HUDEP-2 (cell line): ENCODE measurements at regions not wholly inside any gene's neighbourhood (a gene's known extent, or its start where the extent isn't known, plus 50 kb on each side); places are given as distances from the start of the nearest gene placed in this dataset.
A peak's percentile ranks its signal among the peaks of the same experiment; 100 is the strongest.
"Not testable (repeated sequence)": the region's sequence is repeated elsewhere in the genome, so short reads cannot be mapped to it uniquely, and the experiment has no call there.

Experiments
- DNase-seq, 76 experiments: peaks; one replicate each; lab custom pipeline; 2025; ENCODE audit not compliant: unreplicated experiment in 76 of 76; lab: John Stamatoyannopoulos, UW

DNA sequence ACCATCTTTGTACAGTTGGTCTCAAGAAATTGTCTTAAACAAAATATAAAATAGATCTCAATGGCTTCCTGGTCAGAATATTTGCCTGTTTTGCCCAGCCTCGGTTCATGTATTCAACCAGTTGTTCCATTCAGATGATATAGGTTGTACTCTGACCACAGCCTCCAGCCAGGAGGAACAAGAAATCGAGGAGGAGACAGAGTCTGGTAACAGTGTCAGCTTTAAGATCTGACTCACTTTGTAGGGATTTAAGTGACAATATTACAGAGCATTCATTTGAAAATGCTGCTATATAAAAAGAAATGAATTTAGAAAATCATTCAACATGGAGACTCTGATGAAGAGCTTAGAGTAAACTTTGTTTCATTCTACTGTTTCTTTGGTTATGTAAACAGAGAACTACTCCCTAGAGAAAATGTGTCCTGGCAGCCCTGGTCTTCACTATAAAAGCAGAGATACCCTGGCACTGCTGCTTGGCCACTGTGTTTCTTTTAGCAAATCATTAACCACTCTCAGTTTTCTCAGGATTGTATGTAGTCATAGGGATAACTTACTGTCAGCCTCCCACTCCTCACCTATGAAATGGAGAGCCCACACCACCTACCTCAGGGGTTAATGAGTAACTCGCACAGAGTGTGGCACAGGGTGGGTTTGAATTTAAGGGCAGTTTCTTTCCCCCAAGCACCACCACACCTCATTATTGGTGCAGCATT, 53.5 kb downstream of the PAGE2 start:
- no peak for DNase-seq

DNA sequence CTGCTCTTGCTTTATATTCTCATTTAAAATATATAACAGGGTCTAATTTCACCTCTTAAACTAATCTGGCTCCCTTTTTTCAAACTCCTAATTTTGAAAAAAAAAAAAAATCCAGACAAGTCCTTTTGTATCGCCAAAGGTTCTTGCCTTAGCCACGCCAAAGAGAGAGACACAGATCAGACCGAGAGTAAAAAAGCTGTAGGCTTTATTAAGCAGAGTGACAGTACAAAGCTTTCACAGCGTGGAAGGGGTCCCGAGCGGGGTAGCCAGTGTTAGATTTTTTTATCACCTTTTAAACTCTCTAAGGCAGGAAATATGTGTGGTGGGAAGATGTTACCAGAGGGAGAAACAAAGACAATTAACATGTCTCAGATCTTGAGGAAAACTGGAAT, 54.1 kb downstream of the PAGE2 start:
- no peak for DNase-seq

DNA sequence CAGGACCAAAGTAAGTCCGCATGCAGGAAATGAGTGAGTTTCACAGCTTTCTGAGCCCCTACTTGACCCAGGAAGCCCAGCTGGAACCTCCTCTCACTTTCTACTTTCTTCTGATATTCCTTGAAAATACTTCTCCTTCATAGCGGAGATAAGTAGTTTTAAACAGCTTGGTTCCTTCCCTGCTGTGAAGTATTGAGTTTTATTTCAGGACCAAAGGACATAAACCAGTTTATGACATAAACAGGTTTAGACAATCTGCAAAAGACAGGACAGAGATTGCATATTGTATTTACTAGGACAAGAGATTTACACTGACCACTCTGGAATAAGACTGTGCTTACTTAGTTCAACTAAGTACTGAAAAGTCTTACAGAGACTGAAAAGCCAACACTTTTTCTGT, 54.8 kb downstream of the PAGE2 start:
- no peak for DNase-seq

DNA sequence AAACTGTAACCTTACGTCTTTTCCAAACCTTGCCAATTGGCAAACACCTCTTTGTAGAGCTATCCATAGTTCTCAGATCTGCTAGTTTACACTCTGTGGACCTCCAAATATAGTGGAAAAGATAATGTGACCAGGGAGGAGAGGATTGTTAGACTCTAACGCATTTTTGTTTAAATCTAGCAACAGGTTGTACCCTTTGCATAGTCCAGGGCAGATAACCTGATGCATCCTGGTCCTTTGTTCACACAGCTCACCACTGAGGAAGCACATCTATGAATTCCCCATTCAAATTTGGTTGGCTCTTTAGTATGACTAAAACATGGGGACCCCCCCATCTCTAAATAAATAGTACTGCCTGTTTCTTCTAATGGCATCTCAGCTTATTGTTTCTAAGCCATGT, 55.9 kb downstream of the PAGE2 start:
- DNase-seq: no peak

DNA sequence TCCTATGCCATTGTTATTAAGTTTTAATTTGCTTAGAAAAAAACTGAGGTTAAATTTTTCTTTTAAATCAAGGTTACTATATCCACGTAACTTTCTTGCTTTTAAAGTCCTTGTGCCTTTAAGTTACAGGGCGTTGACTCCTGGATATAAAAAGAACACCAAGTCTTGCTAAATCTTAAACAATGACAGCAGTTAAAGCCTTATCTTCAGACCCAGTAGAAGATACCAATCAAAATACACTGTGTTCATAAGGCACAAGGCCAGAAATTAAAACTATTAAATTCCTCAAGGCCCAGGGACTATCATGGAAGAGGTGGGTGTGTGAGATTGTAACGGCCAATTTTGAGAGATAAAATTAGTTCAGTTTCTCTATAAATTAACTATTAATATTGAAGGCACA, 60.4 kb downstream of the PAGE2 start:
- DNase-seq: peak in 20 of 76 experiments; percentile 2 to 59 (median 26)

DNA sequence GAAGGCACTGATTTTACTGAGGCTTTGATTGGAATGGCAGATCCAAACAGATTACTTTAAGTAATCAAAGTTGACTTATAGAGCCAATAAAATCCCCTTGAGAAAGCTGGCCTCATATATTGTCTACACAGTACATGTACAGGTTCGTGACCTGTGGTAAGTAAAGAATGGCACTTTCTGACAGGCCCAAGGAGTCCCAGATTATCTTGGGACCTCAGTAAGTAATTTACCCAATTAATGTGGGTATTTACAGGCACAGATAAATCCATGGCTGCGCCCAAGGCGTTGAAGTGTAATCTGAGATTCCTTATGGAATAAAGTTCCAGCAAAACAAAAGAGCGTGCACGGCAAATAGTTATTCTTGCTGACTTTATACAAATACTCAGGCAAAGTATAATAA, 62.4 kb downstream of the PAGE2 start:
- DNase-seq: no peak

DNA sequence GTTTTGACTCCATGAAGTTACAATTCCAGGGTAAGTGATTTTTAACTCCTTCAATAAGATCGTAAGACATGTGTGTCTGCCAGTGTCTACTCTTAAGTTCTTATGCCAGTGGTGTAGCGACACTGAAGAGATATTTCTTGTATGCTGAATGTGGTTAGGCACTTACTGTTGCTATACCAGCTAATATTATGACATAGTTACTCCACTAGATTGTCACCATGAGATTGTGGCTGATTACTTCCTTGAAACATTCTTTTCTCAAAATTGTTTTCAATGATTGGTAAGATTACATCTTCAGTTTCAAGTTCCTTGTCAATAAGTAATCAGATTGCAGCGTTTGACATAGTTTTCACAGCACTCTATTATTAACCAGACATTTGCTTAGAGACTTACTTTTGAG, 60.6 kb upstream of the PAGE5 start:
- peak in 5 of 76 experiments; percentile 0 to 11 (median 5) for DNase-seq

DNA sequence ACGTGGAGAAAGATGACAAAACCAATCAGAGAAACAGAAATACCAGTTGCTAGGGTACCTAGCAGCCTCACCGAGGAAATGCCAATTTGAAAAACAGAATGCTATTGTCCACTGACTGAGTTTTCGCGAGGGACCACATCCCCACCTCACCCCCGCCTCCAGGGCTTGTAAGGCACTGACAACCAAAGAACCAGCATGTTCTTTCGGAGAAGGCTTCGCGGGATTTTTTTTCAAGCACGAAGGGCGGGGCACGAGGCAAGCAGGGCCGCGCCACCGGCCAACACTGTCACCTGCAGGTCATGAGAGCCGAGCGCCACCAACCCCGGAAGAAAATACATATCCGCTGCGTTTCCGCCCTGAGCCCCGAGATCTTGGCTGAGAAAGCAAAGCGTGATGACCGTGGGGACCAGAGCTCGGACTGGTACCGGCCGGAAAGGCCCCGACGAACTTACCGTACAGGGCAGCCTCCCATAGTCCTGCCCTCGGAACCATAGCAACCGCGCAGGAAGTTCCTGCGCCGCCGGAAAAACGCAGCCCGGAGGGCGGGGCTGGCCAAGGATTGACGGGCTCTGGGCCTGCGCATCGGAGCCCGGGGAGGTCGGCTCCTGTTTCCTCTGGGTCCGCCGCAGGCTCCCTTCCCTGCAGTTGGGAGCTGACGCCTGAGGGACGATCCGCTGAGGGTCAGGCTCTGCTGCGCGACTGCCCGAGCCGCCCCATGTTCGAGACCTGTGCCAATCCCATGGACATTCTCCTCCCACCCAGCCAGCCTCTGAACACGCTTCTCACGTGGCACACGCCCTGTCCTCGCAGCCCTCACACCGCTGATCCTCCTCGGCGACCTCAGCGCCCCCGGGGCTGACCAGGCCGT, 59.2 kb upstream of the PAGE5 start:
- DNase-seq: peak in 75 of 76 experiments; percentile 16 to 93 (median 83)

DNA sequence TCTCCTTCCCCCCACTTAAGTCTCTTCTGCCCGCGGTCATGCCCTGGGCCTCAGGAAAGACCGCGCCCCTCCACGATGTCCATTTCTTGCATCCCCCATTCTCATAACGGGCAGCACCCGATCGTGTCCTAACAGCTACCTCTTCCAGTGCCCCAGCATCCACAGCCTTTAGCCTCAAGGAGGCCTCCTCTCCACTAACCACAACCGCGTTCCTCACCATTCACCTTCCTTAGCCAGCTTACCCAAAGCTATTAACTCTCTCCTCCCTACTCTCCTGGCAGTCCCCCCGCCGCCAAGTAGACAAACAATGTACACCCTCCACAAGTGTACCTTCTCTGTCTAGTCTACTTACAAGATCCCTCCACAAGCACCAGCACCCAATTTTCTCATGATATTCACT, 58.6 kb upstream of the PAGE5 start:
- peak in 2 of 76 experiments; percentile 8 to 15 for DNase-seq

DNA sequence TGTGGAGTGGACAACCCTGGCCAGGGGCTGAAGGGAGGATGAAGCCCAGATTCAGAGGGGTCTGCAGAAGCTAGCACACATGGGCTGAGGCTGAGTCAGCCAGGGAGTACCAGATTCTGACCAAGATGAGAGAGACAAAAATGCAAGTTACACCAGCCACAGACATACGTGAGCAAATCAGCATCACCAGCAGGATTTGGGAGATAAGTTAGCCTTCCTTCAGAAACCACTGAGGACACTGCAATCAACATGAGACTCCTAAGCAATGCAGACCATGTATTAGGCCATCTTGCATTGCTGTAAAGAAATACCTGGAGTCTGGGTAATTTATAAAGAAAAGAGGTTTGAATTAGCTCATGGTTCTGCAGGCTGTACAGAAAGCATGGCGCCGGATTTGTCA, 57.0 kb upstream of the PAGE5 start:
- no peak for DNase-seq

DNA sequence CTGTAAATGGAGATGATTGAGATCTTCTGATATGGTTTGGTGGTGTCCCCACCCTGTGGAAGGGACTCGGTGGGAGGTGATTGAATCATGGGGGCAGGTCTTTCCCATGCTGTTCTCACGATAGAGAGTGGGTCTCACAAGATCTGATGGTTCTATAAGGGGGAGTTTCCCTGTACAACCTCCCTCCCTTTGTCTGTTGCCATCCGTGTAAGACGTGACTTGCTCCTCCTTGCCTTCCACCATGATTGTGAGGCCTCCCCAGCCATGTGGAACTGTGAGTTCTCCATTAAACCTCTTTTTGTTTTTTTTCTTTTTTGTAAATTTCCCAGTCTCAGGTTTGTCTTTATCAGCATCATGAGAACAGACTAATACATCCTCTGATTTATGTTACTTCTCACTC, 55.1 kb upstream of the PAGE5 start:
- not testable (repeated sequence) for DNase-seq

DNA sequence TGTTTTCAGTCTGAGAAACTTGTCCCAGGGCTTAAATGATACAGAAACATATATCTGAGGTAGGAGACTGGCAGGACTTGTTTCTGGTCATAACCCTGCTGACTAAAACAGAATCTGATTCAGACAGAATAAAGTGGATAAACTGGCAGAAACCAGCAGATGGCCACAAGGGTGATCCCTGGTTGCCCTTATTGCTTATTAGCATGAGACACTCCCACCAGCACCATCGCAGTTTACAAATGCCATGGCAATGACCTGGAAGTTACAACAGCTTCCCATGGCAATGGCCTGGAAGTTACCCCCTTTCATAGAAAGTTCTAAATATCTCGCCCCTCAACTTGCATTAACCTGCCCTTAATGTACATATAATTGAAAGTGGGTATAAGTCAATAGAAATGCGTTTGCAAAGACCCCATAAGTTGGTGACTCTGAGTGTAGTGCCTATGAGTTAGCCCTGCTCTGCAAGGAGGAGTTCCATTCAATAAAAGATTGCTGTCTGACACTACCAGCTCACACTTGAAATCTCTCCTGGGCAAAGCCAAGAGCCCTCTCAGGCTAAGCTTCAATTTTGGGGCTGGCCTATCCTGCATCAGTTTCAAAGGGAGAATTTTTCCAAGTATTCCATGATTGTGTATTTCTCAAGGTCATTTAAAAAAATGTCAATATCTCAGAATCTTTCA, 52.9 kb upstream of the PAGE5 start:
- DNase-seq: no peak

DNA sequence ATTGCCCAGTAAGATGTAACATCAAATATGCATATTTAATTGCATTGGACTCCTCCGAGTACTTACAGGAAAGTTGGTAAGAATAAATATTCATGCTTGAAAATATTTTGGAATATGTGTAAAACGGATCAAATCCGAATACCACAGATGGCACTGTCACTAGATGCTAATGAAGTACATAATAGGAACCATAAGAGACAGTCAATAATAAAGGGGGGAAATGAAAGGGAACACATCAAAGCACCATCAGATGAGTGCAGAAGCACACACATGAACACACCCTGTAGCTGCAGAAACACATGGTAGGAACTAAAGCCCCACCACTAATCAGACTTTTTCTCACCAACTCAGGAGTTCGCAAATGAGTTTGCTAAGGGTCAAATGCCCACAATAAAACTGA, 52.2 kb upstream of the PAGE5 start:
- DNase-seq: no peak

DNA sequence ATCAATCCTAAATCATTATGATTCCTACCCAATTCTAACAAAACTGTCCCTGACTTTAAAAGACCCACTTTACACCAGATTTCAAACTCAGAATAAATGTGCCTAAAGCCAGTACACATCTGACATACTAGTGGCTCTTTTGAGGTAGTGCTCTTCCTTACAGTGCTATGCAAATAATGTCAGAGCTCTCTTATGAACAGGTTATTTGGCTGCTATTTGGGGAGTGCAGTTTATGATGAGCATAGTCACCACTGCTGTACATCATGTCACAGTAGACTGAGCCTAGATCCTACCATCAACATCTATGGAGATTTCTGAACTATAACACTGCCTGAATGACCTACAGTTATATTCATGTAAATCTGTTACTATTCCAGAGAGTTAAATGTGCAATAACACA, 50.4 kb upstream of the PAGE5 start:
- DNase-seq: no peak
